Activated B cell treated with CpG ODN at 0.5 μM for 24 hours (primary cell): ENCODE measurements at regions not wholly inside any gene's neighbourhood (a gene's known extent, or its start where the extent isn't known, plus 50 kb on each side); places are given as distances from the start of the nearest gene placed in this dataset.

Experiments used
- ATAC-seq: fragments of 200-7000 bp; cut with Tn5 transposase; one replicate; pipeline ENCODE4 v1.10.0; 2021; ENCODE audit warnings: low read depth, mild to moderate bottlenecking, moderate library complexity
- CTCF ChIA-PET: fragments of 350-600 bp; sonication (Branson Sonifier 250); formaldehyde crosslinking; loops from one replicate; lab custom pipeline; 2021; ENCODE audit warnings: antibody characterized with exemption; lab: Charles Lee
- POLR2A ChIA-PET: fragments of 350-600 bp; sonication (Branson Sonifier 250); formaldehyde crosslinking; loops from one replicate; lab custom pipeline; 2021; ENCODE audit warnings: antibody characterized with exemption; lab: Charles Lee
- DNase-seq: peaks from one replicate; pipeline ENCODE4 v3.0.0; 2022
- H3K27ac Mint-ChIP-seq: one replicate; pipeline ENCODE4 v1.8.0; 2020; ENCODE audit warnings: mixed read lengths
- H3K27me3 Mint-ChIP-seq: one replicate; pipeline ENCODE4 v1.8.0; 2021; ENCODE audit warnings: mixed read lengths
- H3K36me3 Mint-ChIP-seq: one replicate; pipeline ENCODE4 v1.8.0; 2021; ENCODE audit warnings: low read depth, mixed read lengths
- H3K4me1 Mint-ChIP-seq: one replicate; pipeline ENCODE4 v1.8.0; 2021; ENCODE audit warnings: mixed read lengths
- H3K4me3 Mint-ChIP-seq: one replicate; pipeline ENCODE4 v1.8.0; 2020; ENCODE audit warnings: mild to moderate bottlenecking, mixed read lengths
- H3K9me3 Mint-ChIP-seq: one replicate; pipeline ENCODE4 v1.8.0; 2020; ENCODE audit warnings: mixed read lengths
- CTCF ChIP-seq: fragments of 200-600 bp; IDR thresholded peaks from one replicate; pipeline ENCODE4 v1.8.0; 2022; ENCODE audit warnings: antibody characterized with exemption, mild to moderate bottlenecking
- intact Hi-C: fragments of 100-400 bp; cut with micrococcal nuclease; formaldehyde crosslinking; loops from one replicate; pipeline ENCODE4 v1.15.1; 2024

DNA sequence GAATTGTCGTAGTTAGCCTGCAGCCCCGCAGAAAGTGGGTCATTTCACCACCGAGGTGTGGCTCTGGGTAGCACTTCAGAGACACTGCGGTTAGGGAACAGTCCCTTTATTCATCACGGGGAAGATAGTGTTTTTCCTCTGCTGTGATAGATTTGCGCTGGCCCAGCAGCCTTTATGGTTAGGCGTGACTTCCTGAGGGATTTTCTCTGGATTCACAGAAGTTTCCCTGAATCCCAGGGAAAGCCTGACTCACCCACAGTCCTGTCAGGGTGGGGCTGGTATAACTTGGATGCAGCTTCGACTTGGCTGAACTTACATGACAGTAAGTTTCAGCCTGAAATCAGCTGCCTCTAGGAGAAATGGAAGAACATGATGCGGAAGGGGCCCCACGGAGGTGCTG lies 196.3 kb upstream of the HHIP start:
- DNase-seq, result no peak
- no peaks in the 10 kb centered on the region for H3K4me1 Mint-ChIP-seq
- no peak overlapping the region for H3K27ac Mint-ChIP-seq
- ChIA-PET CTCF (no interaction called here), POLR2A (no interaction called here)
- no peak for TF ChIP-seq CTCF
- peaks cover 4% of the 10 kb centered on the region for H3K9me3 Mint-ChIP-seq
- no peak for ATAC-seq
- intact Hi-C loops, result no loop called here
- H3K4me3 Mint-ChIP-seq, result no peak overlapping the region
- H3K36me3 Mint-ChIP-seq, result no peaks in the 10 kb centered on the region
- no peaks in the 10 kb centered on the region for H3K27me3 Mint-ChIP-seq

- ChIA-PET CTCF (no interaction called here), POLR2A (no interaction called here)
- H3K4me1 Mint-ChIP-seq, result no peaks in the 10 kb centered on the region
- no peak overlapping the region for H3K4me3 Mint-ChIP-seq
- H3K27me3 Mint-ChIP-seq, result no peaks in the 10 kb centered on the region
- DNase-seq (no peak), ATAC-seq (no peak)
- H3K27ac Mint-ChIP-seq, result no peak overlapping the region
- no peaks in the 10 kb centered on the region for H3K36me3 Mint-ChIP-seq
- intact Hi-C loops, result no loop called here
- H3K9me3 Mint-ChIP-seq, result peaks cover 4% of the 10 kb centered on the region
- TF ChIP-seq CTCF, result no peak
Observed at GRCh38 chr4:144450526-144450925, 195.4 kb upstream of the HHIP start.

- Mint-ChIP-seq H3K36me3 (no peaks in the 10 kb centered on the region), H3K27me3 (no peaks in the 10 kb centered on the region), H3K27ac (no peak overlapping the region), H3K9me3 (no peaks in the 10 kb centered on the region), H3K4me3 (no peak overlapping the region), H3K4me1 (no peaks in the 10 kb centered on the region)
- intact Hi-C loops, result no loop called here
- ChIA-PET CTCF (no interaction called here), POLR2A (no interaction called here)
- TF ChIP-seq CTCF, result no peak
- no peak for DNase-seq
- ATAC-seq, result no peak
Observed at GRCh38 chr4:144451766-144452450, 194.0 kb upstream of the HHIP start.

DNA sequence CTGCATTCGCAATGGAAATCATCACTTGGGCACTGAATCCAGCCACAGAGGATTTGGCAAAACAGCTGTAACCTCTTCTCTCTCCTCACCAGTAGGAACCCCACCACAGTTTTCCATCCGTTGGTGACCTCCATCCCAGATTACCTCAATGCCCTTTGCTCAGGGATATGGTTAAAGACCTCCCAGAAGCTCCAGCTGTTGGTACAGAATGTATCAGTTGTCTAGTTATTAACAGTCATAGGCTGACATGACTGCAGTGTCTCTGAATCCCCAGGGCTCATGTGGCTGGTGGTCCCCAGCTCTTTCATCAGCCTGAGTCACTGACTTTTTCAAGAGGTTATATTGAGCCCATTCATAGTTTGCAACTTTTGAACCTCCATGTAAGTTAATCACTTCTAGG lies 189.8 kb upstream of the HHIP start:
- CTCF ChIA-PET, result no interaction called here
- Mint-ChIP-seq H3K36me3 (no peaks in the 10 kb centered on the region), H3K4me3 (no peak overlapping the region), H3K4me1 (no peaks in the 10 kb centered on the region), H3K27ac (no peak overlapping the region), H3K9me3 (no peaks in the 10 kb centered on the region), H3K27me3 (no peaks in the 10 kb centered on the region)
- ATAC-seq (no peak), DNase-seq (no peak)
- POLR2A ChIA-PET, result no interaction called here
- intact Hi-C loops, result no loop called here
- no peak for TF ChIP-seq CTCF

- Mint-ChIP-seq H3K27me3 (no peaks in the 10 kb centered on the region), H3K27ac (no peak overlapping the region), H3K36me3 (no peaks in the 10 kb centered on the region), H3K4me1 (no peaks in the 10 kb centered on the region), H3K9me3 (no peaks in the 10 kb centered on the region), H3K4me3 (no peak overlapping the region)
- intact Hi-C loops, result no loop called here
- no peak for ATAC-seq
- ChIA-PET CTCF (no interaction called here), POLR2A (no interaction called here)
- DNase-seq, result no peak
- no peak for TF ChIP-seq CTCF
Observed at GRCh38 chr4:144461906-144462305, 184.1 kb upstream of the HHIP start.
